ENCODE measurements at regions not wholly inside any gene's neighbourhood (a gene's known extent, or its start where the extent isn't known, plus 50 kb on each side); places are given as distances from the start of the nearest gene placed in this dataset.

- no peak for DNase-seq
Measured at GRCh38 chr7:126378642-126379041, 874.1 kb downstream of the GRM8 start.

- no peak for DNase-seq
Measured at GRCh38 chr7:126370038-126370668, 882.6 kb downstream of the GRM8 start.

- no peak for DNase-seq
Measured at GRCh38 chr7:126362746-126363145, 890.0 kb downstream of the GRM8 start.

GRCh38 chr7:126361183-126361582, 891.6 kb downstream of the GRM8 start:
- no peak for DNase-seq

GRCh38 chr7:126339813-126340212, 912.9 kb downstream of the GRM8 start:
- DNase-seq, result no peak

- no peak for DNase-seq
Measured at GRCh38 chr7:126305671-126306070, 947.1 kb downstream of the GRM8 start.

- DNase-seq, result no peak
Measured at GRCh38 chr7:126303926-126304325, 948.8 kb downstream of the GRM8 start.

GRCh38 chr7:126302639-126303038, 950.1 kb downstream of the GRM8 start:
- DNase-seq, result no peak

- DNase-seq, result no peak
Measured at GRCh38 chr7:126286317-126286716, 966.4 kb downstream of the GRM8 start.

GRCh38 chr7:126236261-126236660, 1016.5 kb downstream of the GRM8 start:
- DNase-seq, result no peak

- no peak for DNase-seq
Measured at GRCh38 chr7:126228356-126229061, 1024.2 kb downstream of the GRM8 start.

GRCh38 chr7:126227643-126228042, 1025.1 kb downstream of the GRM8 start:
- DNase-seq, result no peak

- no peak for DNase-seq
Measured at GRCh38 chr7:126227055-126227454, 1025.7 kb downstream of the GRM8 start.

GRCh38 chr7:126223729-126224128, 1029.0 kb downstream of the GRM8 start:
- DNase-seq, result no peak

GRCh38 chr7:126222782-126223181, 1030.0 kb downstream of the GRM8 start:
- DNase-seq, result no peak

- DNase-seq, result no peak
Measured at GRCh38 chr7:126215785-126216184, 1037.0 kb downstream of the GRM8 start.

- DNase-seq, result no peak
Measured at GRCh38 chr7:126213876-126214275, 1038.9 kb downstream of the GRM8 start.

GRCh38 chr7:126211875-126212274, 1040.9 kb downstream of the GRM8 start:
- no peak for DNase-seq

GRCh38 chr7:126210707-126211106, 1042.0 kb downstream of the GRM8 start:
- DNase-seq, result no peak

- no peak for DNase-seq
Measured at GRCh38 chr7:126203185-126203584, 1049.6 kb downstream of the GRM8 start.

- no peak for DNase-seq
Measured at GRCh38 chr7:126202177-126202576, 1050.6 kb downstream of the GRM8 start.

- no peak for DNase-seq
Measured at GRCh38 chr7:126185959-126186580, 1066.7 kb downstream of the GRM8 start.

GRCh38 chr7:126179916-126180315, 1072.8 kb downstream of the GRM8 start:
- DNase-seq, result no peak

GRCh38 chr7:126178865-126179264, 1073.9 kb downstream of the GRM8 start:
- no peak for DNase-seq

Data from NCI-H1092 treated with DMSO at 0.1 percent for 48 hours (cell line).